HG02840 (cell line): ENCODE measurements at regions not wholly inside any gene's neighbourhood (a gene's known extent, or its start where the extent isn't known, plus 50 kb on each side); places are given as distances from the start of the nearest gene placed in this dataset.

Source experiments
- ATAC-seq: cut with Tn5 transposase; IDR thresholded peaks from one replicate; pipeline ENCODE4 v1.9.1; 2021; ENCODE audit warnings: mild to moderate bottlenecking, moderate library complexity, moderate number of reproducible peaks; ENCODE audit not compliant: unreplicated experiment, low FRiP score

DNA sequence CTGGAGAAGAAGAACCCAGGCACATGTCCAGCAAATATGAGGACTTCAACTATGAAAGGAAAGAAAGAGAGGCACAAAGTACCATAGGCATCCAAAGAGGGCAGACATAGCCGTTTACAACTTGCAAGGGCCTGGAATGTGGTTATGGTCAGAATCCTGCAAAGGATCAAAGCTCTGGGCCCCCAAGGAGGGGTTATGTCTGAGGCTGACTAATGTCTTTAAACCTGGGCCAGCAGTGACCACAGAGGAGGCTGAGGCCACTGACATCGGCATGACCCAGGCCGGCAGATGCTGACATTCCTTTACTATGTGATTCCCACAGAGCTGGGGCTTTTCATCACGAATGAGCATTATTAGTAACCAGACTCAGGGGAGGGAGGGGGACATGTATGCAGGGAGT lies 861.1 kb downstream of the DHX35 start:
- no peak for ATAC-seq

DNA sequence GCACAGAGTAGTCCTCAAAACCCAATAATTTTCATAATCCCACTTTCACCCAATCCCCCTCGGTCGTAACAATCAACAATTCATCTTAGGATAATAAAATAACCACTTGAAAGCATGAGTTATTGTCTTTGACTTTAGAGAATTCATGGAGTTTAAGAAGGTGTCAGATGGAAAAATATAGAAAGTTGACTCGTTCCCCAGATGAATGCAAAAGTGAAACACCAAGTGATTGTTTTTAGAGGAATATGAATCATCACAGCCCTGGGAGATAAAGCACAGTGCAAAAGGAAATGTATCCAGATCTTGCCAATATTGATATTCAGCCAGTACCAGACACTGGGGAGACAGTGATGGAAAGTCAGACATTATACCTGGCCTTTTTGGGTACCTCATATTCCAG lies 860.5 kb downstream of the DHX35 start:
- ATAC-seq: no peak

DNA sequence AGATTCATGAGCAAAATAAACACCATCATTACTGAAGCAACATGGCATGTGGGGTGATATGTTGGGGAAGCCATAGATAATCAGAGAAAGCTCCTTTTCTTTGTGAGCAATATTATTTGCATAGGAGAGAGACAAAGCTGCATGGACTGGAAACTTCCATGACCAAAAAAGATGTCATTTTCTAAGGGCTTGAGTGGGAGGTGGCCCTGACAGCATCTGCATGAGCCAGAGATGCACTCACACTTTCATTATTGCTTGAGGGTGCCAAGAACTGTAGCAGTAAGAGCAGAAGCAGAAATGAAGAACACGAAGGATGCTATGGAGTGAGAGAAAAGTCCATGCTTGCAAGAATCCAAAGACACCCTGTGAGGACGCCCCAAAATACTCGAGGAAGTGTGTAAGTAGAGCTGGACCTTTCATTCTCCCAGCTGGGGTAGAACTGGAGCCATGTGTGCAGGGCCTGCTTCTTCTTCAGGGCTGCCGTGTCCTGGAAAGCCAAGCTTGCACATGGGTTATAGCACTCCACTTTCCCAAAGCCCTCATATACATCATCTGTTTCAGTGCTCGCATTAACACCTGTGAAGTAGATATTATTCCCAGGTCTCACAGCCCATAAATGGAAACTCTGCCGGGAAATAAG lies 851.2 kb downstream of the DHX35 start:
- no peak for ATAC-seq

DNA sequence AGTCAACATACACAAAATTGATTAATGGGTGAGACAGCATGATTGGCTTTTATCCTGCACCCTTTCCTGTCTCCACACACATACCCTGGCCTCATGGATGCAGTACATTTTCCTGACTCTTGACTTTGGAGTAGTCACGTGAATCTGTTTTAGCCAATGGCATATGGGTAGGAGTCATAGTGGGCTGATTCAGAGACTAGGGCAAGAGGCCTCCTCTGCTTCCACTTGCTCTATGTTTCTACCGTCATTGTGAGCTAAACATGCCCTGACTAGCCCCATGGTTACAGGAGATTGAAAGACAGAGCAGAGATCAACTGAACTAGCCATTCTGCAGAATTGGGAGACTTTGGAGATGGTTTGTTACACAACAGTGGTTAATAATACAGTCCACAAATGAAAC lies 850.0 kb downstream of the DHX35 start:
- ATAC-seq: no peak

DNA sequence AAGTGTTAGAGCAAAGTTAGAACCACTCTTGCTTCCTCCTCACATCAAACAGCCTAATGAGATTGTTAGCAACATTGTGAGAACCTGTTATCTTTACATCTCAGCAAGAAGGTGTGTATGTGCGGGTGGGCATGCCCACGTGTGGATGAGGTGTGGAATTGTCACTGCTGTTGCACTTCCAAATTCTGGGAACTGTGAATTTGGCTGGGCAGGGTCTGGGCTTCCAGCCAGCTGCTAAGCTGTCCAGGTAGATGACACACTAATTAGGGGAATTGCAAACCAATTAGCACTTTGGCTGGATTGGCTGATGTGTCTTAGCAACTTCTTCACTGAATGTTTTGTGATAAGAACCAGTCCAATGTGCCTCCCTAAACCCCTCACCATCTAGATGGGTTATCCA lies 848.2 kb downstream of the DHX35 start:
- ATAC-seq: no peak

DNA sequence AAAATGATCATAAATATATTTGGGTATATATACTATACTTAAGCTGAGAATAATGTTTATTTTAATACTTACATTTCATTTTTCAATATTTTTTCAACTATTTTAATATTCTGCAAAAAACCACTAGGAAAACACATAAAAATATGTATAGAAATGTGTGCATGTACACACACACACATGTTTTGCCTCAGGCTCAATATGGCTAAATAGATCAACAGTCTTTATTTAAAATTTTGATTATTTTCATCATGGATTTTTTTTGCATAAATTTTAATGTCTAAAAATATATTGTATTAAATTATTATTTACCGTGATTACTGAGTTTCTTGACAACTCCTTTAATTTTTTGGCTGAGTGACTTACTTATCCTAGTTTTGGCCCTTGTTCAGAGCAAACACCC lies 846.5 kb downstream of the DHX35 start:
- no peak for ATAC-seq

DNA sequence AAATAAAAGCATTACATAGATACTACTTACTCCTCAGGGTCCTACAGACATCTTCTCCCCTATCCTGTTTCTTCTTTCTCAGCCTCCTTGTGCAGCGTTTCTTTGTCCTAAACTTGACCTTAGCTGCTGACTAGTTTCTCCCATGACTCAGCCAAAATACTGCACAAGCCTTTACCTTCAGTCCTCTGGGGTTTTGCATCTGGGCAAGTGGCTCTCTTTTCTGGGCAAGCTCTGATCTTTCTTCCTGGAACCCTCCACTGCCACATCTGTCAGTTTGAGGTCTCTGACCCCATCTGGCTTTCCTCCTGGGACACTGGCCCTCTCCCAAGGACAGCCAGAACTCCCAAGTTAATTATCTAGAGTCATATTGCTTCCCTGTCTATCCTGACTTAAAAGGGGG lies 838.4 kb downstream of the DHX35 start:
- ATAC-seq: peak; percentile 47

DNA sequence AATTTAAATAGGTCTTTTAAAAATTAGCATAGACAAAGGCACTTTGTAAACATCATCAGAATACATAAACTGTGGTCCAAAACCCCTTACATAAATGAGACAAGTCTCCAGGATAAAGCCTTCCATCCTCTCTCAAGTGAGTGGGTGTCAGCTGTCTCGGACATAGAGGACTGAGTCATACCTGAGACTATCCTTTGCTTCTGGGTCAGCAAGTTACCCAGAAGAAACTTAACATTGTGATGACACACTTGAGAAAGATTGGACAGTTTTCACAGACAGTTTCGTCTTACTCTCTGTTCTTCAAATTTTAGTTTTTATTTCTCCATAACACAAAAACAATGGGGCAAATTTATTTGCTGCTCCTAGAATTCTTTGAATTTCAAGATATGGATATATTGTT lies 838.0 kb downstream of the DHX35 start:
- ATAC-seq: peak; percentile 73

DNA sequence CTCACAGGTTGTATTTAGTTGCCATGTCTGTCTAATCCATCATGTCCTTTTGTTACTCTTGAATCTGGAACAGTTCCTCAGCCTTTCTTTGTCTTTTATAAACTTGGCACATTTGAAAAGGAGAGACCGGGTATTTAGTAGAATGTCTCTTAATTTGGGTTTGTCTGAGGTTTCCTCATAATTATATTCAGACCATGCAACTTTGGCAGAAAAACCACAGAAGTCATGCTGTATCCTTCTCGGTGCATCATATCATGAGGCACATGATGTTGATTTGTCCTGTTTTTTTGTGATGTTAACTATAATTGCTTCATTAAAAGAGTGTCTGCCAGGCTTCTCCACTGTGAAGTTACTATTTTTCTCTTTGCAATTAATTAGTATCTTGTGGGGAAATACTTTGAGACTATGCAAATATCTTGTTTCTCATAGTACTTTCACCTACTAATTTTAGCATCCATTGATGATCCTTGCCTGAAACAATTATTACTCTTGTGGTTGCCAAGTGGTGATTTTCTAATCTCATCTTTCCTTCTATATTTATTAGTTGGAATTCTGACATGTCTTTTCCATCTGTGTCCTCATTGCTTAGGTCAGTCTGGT lies 837.3 kb downstream of the DHX35 start:
- no peak for ATAC-seq

DNA sequence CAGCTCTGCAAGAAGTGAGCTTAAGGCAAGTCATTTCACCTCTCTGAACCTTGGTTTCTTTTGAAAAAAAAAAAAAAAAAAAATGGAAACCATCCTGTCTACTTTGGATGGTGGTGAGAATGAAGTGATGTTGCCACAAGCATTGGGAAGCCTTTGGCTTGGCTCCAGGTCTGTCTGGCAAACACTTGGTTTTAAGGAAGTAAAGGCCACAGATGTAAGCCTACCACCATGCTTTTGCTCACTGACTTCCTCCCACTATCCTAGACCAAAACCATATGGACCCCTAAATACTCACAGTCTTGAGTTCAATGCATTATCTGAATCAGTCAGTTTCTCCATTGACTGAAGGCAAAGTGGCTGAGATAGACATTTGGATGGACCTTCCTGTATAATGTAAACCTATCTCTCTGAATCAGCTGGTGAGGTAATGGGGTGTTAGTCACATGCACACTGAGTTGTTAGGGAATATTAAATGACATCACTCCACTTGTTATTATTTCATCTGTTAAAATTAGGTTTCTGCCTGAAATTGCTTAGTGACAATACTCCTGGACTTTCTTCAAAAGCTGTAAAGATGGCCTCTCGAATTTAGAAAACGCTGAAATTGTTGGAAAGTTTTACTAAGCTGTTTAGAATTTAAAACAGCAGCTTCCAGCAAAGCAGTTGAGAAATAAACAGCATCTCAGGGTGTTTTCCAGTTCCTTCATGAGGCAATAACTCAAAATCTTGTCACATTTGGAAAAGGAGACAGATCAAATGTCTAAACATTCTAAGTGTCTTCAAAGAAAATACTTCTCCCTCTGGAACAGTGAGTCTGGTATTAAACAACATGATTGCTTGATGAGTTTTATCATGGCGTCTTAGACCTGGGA lies 833.5 kb downstream of the DHX35 start:
- ATAC-seq: no peak

DNA sequence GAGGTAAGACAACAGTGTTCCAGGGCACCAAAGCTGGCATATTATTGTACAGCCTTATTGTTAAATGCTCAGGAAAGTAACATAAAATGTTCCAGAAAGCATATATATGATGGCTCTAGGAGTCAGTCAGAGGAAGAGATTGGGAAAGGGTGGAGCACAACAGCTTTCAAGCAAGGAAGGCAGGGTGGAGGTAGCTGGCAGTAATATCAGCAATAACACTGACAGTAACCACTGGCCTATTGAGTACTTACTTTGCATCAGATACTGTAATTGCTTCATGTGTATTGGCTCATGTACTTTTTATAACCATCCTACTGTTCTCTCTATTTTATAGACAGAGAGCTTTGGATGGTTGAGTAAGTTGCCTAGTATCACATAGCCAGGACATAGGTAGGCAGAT lies 830.2 kb downstream of the DHX35 start:
- no peak for ATAC-seq

DNA sequence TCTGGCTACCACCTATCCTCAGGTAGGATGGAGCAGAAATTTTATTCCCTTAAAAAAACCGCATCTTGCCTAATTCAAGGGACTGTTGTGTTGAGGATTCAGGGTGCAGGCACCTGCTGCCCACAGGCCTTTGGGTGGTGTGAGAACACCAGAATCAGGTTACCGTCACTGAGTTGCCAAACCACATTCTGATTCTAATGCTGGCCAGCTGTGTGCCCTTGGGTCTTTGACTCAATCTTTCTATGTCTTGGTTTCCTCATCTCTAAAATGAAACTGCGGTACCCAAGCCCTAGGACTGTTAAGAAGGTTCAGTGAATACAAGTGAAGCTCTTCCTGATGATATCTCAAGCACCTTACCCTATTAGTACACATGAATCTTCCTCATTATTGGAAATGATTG lies 827.3 kb downstream of the DHX35 start:
- ATAC-seq: no peak

DNA sequence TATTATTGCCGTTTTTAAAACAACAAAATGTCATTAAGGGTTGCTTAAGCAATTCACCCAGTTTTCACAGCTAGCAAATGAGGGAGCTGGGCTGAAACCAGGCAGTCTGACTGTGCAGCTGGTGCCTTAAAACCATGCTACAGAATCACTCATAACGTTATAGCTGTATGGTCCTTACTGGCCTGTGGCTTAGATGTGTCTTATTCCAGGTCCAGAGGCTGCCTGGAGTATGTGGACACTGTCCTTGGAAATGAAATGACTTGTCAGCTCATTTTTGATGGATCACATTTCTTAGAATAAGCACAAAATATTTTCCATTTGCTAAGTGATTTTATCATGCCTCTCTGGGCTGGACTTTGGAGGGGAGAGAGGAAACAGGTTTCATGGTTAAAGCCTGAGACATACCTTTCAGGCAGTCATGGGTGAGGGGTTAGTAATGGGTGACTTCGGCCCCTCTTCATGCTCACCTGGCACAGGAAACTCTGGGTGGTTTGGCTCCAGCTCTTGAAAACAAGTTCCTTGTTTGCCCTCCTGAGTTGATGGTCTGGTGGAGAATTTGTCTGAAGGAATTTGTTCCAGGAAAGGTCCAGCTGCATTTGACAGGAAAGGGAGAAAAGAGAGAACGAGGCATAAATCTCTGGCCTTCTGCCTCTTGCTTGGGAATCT lies 823.2 kb downstream of the DHX35 start:
- ATAC-seq: no peak

DNA sequence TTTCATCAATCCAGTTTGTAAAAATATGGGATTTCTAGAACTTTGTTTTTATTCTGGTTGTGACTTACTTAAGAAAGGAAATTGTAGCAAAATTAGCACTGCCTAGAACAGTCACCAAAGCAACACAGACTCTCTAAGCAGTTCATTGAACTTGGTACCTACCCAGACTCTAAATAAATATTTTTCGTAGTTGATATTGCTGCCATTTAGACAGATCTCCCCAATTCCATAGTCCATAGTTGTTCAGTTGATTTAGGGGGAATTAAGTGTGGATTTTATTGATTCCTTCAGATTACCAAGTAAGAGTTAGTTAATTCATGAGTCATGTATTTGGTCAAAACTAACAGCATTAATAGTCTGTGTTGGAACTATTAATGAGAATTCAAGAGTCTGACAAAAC lies 822.5 kb downstream of the DHX35 start:
- ATAC-seq: no peak

DNA sequence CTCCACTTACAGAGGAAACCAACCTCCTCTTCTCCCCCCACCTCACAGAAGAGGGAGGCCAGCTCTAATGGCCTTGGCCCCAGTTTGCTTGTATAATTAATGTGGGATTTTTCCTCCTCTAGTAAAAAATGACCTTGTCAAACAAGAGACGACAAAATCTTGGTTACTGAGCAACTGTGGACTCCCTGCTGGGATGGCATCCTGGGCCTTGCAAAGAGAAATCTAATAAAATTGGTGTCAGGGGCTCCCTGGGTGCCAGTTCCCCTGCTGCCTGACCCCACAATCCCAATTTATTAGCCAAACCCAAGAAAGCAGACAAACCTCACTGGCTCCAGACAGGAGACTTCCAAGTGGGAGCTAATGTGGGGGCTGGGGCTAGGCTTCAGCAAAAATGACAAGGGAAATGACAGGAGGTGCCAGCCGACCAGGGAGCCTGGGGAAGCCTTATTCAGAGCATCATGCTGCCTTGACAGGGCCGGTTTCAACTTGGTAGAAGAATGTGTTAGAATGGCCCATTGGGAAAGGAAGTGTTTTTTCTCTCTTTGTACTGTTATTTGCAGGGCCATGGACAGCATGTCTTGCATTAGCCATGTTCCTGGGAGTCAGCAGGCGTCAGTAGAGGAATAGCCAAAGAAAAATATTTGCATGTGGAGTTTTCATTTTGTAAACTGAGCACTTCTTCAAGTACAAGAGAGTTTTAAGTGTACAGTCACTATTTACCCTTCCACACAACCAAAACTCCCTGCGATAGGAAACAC lies 816.9 kb downstream of the DHX35 start:
- ATAC-seq: no peak

DNA sequence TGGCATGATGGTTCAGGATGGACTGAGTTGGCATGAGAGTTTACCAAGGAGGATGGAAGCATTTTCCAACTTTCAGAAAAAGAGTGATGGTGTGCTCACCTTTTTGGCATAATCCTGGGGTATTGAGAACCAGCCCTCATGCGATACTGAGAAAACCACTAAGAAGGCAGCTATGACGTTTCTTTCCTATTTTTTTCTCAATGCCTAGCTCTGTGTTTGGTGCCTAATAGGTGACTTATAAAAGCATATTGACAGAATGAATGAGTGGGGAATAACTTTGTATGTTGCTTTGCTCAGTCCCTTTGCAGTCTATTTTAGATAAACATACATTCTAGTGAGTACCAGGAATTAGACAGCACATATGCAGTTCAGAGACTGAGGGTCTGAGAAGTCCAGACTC lies 816.3 kb downstream of the DHX35 start:
- no peak for ATAC-seq

DNA sequence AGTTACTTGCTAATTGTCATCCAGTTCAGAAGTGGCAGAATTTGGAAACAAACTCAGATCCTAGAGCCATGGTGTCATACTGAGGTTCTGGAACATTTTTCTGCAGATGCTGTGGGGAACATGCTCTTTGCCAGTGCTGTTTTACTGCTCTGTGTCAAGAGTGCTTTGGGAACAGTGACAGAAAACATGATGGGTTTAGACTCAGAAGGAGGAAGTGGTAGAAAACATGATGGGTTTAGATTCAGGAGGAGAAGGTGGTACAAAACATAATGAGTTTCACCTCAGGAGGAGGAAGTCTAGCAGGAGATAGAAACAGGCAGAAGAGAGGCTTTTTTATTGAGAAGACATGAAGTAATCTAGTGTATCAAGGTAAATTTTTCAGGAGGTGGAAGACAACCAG lies 815.5 kb downstream of the DHX35 start:
- ATAC-seq: no peak

DNA sequence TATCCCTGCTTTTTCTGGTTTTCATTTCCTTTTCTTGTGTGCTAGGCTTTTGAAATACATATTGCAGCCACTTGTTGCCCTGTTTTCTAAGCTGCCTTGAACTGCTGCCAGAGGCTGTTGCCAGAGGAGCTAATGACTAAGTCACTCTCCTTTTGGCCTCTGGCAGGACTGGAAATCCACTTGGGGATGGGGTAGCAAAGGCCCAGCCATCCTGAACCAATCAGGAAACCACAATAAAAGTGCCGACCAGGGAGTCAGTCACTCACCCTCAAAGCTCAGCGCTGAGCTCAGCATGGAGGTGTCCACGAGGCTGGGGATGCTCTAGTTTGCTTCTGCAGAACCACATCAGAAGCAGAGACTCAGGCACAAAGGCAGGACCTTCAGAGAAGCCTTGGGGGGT lies 813.0 kb downstream of the DHX35 start:
- ATAC-seq: no peak

DNA sequence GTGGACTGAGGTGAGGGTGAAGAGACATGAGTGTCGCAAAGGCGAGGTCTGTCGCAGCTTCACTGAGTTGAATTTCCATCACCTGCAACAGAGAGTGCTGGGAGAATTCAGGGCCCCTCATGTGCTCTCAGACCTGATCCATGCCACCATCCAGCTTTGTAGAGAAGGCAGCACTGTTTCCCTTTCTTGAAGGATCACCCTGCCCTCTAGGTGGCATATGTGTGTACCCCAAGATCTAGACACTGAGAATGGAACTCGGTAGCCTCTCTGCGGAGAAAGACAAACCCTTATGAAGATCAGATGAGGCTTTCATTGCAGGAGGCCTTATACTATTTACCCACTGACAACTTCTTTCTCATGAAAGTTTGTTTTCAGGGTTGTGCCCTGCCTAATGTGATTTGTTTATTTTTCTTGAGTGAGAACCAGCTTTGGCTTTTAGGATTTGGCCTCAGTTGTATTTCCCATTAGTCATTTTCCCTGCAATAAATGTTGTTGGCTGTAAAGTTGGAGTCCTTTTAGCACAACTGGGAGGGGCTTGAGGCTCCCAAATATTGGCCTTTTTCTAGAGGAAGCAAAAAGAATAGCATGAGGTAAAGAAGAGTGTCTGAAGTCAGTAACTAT lies 811.3 kb downstream of the DHX35 start:
- ATAC-seq: no peak

DNA sequence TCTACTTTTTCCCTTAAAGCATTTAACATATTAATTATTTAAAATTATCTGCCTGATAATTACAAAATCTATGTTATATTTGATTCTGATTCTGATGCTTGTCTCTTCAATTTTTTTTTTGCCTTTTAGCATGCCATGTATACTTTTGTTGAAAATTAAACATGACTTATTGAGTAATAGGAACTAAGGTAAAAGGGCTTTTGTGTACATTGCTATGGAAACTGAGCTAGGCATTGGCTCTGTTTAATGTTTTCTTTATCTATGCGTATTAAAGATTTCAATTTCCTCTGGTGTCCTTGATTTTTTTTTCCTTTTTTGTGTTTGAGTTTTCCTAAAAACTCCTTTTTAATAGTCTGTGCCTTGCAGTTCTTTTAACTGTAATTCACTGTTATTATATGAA lies 805.2 kb downstream of the DHX35 start:
- ATAC-seq: no peak
